Type B pancreatic cell (in vitro differentiated cells): ENCODE measurements at regions not wholly inside any gene's neighbourhood (a gene's known extent, or its start where the extent isn't known, plus 50 kb on each side); places are given as distances from the start of the nearest gene placed in this dataset.

ENCODE experiments used
- DNase-seq: peaks from one replicate; pipeline ENCODE4 v3.0.0; 2021; ENCODE audit warnings: mixed read lengths; ENCODE audit not compliant: unreplicated experiment; ENCODE audit errors: extremely low spot score
- H3K27ac Mint-ChIP-seq: 2 replicates; pipeline ENCODE4 v1.8.0; 2021; ENCODE audit warnings: mild to moderate bottlenecking, mixed read lengths
- H3K27me3 Mint-ChIP-seq: 2 replicates; pipeline ENCODE4 v1.8.0; 2021; ENCODE audit warnings: mixed read lengths
- H3K36me3 Mint-ChIP-seq: 2 replicates; pipeline ENCODE4 v1.8.0; 2021; ENCODE audit warnings: mixed read lengths
- H3K4me1 Mint-ChIP-seq: one replicate; pipeline ENCODE4 v1.8.0; 2021; ENCODE audit warnings: mixed read lengths; ENCODE audit not compliant: unreplicated experiment
- H3K4me3 Mint-ChIP-seq: 2 replicates; pipeline ENCODE4 v1.8.0; 2021; ENCODE audit warnings: mild to moderate bottlenecking, mixed read lengths
- H3K9me3 Mint-ChIP-seq: 2 replicates; pipeline ENCODE4 v1.8.0; 2021; ENCODE audit warnings: mixed read lengths
- CTCF ChIP-seq: fragments of 200-600 bp; sonication (generic); conservative IDR thresholded peaks from 2 replicates; pipeline ENCODE4 v1.5.0; 2021; ENCODE audit warnings: antibody characterized with exemption, mild to moderate bottlenecking

DNA sequence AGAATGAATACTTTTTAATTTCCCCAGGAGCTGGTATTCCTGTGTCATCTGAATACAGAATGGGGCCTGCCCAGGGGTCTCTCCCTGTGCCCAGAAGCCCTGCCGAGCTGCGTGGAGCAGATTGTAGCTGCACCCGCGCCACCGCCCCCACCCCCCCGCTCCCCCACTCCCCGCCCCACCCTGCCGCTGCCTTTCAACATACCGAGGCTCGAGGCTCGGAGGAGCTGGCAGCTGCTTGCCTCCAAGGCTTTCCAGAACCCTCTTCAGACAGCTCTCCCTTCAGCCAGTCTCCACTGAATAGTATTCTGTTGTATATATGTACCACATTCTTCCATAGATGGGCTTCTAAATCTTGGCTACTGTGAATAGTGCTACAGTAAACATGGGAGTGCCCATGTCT is 150.7 kb downstream of the TSN start:
- H3K27me3 Mint-ChIP-seq: peaks cover 18% of the 10 kb centered on the region

GRCh38 chr2:121907928-121908327 is 152.5 kb downstream of the TSN start:
- H3K9me3 Mint-ChIP-seq: no peaks in the 10 kb centered on the region
- peaks cover 5% of the 10 kb centered on the region for H3K4me1 Mint-ChIP-seq
- H3K4me3 Mint-ChIP-seq: no peak overlapping the region
- H3K27me3 Mint-ChIP-seq: peaks cover 21% of the 10 kb centered on the region
- H3K27ac Mint-ChIP-seq: no peak overlapping the region
- DNase-seq: no peak
- H3K36me3 Mint-ChIP-seq: no peaks in the 10 kb centered on the region
- no peak for TF ChIP-seq CTCF

More for the DNA sequence above, 150.7 kb downstream of the TSN start:
- Mint-ChIP-seq H3K27ac (no peak overlapping the region), H3K36me3 (no peaks in the 10 kb centered on the region), H3K4me1 (peaks cover 5% of the 10 kb centered on the region), H3K4me3 (no peak overlapping the region), H3K9me3 (no peaks in the 10 kb centered on the region)
- DNase-seq: no peak
- no peak for TF ChIP-seq CTCF

GRCh38 chr2:121910139-121910538 is 154.7 kb downstream of the TSN start:
- no peak overlapping the region for H3K27ac Mint-ChIP-seq
- DNase-seq: no peak
- TF ChIP-seq CTCF: no peak

GRCh38 chr2:121911036-121911435 is 155.6 kb downstream of the TSN start:
- no peaks in the 10 kb centered on the region for H3K9me3 Mint-ChIP-seq
- TF ChIP-seq CTCF: no peak
- no peak overlapping the region for H3K4me3 Mint-ChIP-seq
- H3K27ac Mint-ChIP-seq: no peak overlapping the region
- no peaks in the 10 kb centered on the region for H3K36me3 Mint-ChIP-seq
- H3K4me1 Mint-ChIP-seq: no peaks in the 10 kb centered on the region
- H3K27me3 Mint-ChIP-seq: peaks cover 11% of the 10 kb centered on the region
- DNase-seq: no peak

More at GRCh38 chr2:121910139-121910538, 154.7 kb downstream of the TSN start:
- peaks cover 12% of the 10 kb centered on the region for H3K27me3 Mint-ChIP-seq
- H3K4me3 Mint-ChIP-seq: no peak overlapping the region
- H3K9me3 Mint-ChIP-seq: no peaks in the 10 kb centered on the region
- H3K36me3 Mint-ChIP-seq: no peaks in the 10 kb centered on the region
- no peaks in the 10 kb centered on the region for H3K4me1 Mint-ChIP-seq

DNA sequence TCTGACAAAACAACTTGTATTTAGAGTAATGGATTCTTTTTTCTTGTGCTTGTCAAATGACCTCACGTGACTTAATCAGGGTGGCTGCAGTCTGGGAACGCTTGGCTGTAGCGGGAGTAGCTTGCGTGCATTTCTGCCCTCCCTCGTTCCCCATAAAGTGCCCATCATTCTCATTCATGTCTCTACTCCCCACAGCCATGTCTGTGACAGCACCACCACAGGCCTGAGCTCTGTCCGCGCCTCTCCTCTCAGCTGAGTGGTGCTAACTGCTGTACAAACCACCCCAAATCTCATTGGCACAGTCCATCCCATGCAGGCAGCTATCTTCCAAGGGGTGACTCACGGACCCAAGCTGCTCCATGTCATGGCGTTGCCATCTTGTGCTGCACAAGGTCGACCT is 161.7 kb downstream of the TSN start:
- Mint-ChIP-seq H3K4me1 (no peaks in the 10 kb centered on the region), H3K27me3 (no peaks in the 10 kb centered on the region), H3K4me3 (no peak overlapping the region), H3K36me3 (no peaks in the 10 kb centered on the region), H3K9me3 (peaks cover 5% of the 10 kb centered on the region), H3K27ac (no peak overlapping the region)
- no peak for TF ChIP-seq CTCF
- DNase-seq: no peak

GRCh38 chr2:121918231-121918630 is 162.8 kb downstream of the TSN start:
- TF ChIP-seq CTCF: no peak
- no peak for DNase-seq
- no peaks in the 10 kb centered on the region for H3K4me1 Mint-ChIP-seq

More at GRCh38 chr2:121918231-121918630, 162.8 kb downstream of the TSN start:
- Mint-ChIP-seq H3K36me3 (no peaks in the 10 kb centered on the region), H3K9me3 (peaks cover 5% of the 10 kb centered on the region), H3K4me3 (no peak overlapping the region), H3K27ac (no peak overlapping the region), H3K27me3 (no peaks in the 10 kb centered on the region)
